B cell (primary cell): ENCODE measurements at regions not wholly inside any gene's neighbourhood (a gene's known extent, or its start where the extent isn't known, plus 50 kb on each side); places are given as distances from the start of the nearest gene placed in this dataset.

Experiments used
- ATAC-seq: fragments of 200-7000 bp; cut with Tn5 transposase; one replicate; pipeline ENCODE4 v1.10.0; 2021; ENCODE audit warnings: low read depth, mild to moderate bottlenecking, moderate number of reproducible peaks, moderate library complexity
- CTCF ChIA-PET: fragments of 350-600 bp; sonication (Branson Sonifier 250); formaldehyde crosslinking; loops from one replicate; lab custom pipeline; 2021; ENCODE audit warnings: antibody characterized with exemption, inconsistent platforms; lab: Charles Lee
- POLR2A ChIA-PET: fragments of 350-600 bp; sonication (Branson Sonifier 250); formaldehyde crosslinking; loops from one replicate; lab custom pipeline; 2021; ENCODE audit warnings: antibody characterized with exemption; lab: Charles Lee
- DNase-seq: peaks from one replicate; pipeline ENCODE4 v3.0.0; 2013
- H2AFZ ChIP-seq: 2 replicates; pipeline ENCODE4 v1.6.1; 2012; ENCODE audit warnings: mild to moderate bottlenecking, low read depth, low read length; ENCODE audit not compliant: insufficient read depth, poor library complexity, severe bottlenecking
- H3K27ac ChIP-seq, 2 donors: 1 replicate in 1 of 2; 2 replicates in 1 of 2; pipeline ENCODE4 v1.5.1; 2012 to 2013; ENCODE audit warnings: low read length in 2 of 2, mild to moderate bottlenecking in 2 of 2, moderate library complexity in 1 of 2
- H3K27me3 ChIP-seq, 4 experiments: fragments of 200-600 bp in 1 of 4; sonication (generic) in 1 of 4; replicated peaks in 1 of 4; 1 replicate in 2 of 4; 2 replicates in 2 of 4; pipeline versions ENCODE4 v1.6.1 to v1.7.0; 2013 to 2016; ENCODE audit warnings: low read length in 3 of 4, mild to moderate bottlenecking in 2 of 4, mixed read lengths in 1 of 4, moderate library complexity in 1 of 4; ENCODE audit not compliant: insufficient read depth in 4 of 4, control insufficient read depth in 3 of 4; ENCODE audit errors: control extremely low read depth in 1 of 4
- H3K36me3 ChIP-seq, 2 experiments: replicated peaks in 1 of 2; 1 replicate in 1 of 2; 2 replicates in 1 of 2; pipeline versions ENCODE4 v1.6.1 to v1.7.1; 2013; ENCODE audit warnings: low read length in 1 of 2; ENCODE audit not compliant: insufficient read depth in 2 of 2, control insufficient read depth in 1 of 2; ENCODE audit errors: control extremely low read depth in 1 of 2, extremely low read depth in 1 of 2
- H3K4me1 ChIP-seq, 2 donors: fragments of 200-600 bp in 1 of 2; sonication (generic) in 1 of 2; 1 replicate in 1 of 2; 2 replicates in 1 of 2; pipeline versions ENCODE4 v1.5.1 to v1.6.1; 2013 to 2017; ENCODE audit warnings: low read length in 2 of 2; ENCODE audit not compliant: control insufficient read depth in 2 of 2, insufficient read depth in 2 of 2
- H3K4me2 ChIP-seq: replicated peaks from 2 replicates; pipeline ENCODE3; 2012; ENCODE audit warnings: mild to moderate bottlenecking, low read depth, low read length; ENCODE audit not compliant: poor library complexity, severe bottlenecking
- H3K4me3 ChIP-seq, 5 experiments: fragments of 200-600 bp in 1 of 5; sonication (generic) in 1 of 5; 1 replicate in 3 of 5; 2 replicates in 2 of 5; pipeline versions ENCODE4 v1.5.1 to v1.7.0; 2011 to 2016; ENCODE audit warnings: low read length in 4 of 5, mild to moderate bottlenecking in 4 of 5, low read depth in 2 of 5, control low read depth in 1 of 5, moderate library complexity in 1 of 5; ENCODE audit not compliant: insufficient read depth in 1 of 5; ENCODE audit errors: control extremely low read depth in 1 of 5, extremely low read depth in 1 of 5
- H3K79me2 ChIP-seq: fragments of 200-600 bp; sonication (generic); one replicate; pipeline ENCODE4 v1.6.0; 2016; ENCODE audit warnings: low read length; ENCODE audit not compliant: control insufficient read depth, insufficient read depth
- H3K9ac ChIP-seq: fragments of 200-600 bp; sonication (generic); 2 replicates; pipeline ENCODE4 v1.6.1; 2017; ENCODE audit warnings: mild to moderate bottlenecking, low read length, moderate library complexity
- H3K9me3 ChIP-seq, 3 donors: one replicate each; pipeline versions ENCODE4 v1.6.1 to v1.7.1; 2013; ENCODE audit warnings: low read length in 2 of 3; ENCODE audit not compliant: control insufficient read depth in 2 of 3, insufficient read depth in 1 of 3; ENCODE audit errors: control extremely low read depth in 1 of 3
- H4K20me1 ChIP-seq: 2 replicates; pipeline ENCODE4 v1.6.0; 2012; ENCODE audit warnings: mild to moderate bottlenecking, low read length; ENCODE audit not compliant: insufficient read depth, control insufficient read depth, poor library complexity, severe bottlenecking
- H3K27ac Mint-ChIP-seq: one replicate; pipeline ENCODE4 v1.8.0; 2021; ENCODE audit warnings: mixed read lengths
- H3K27me3 Mint-ChIP-seq: one replicate; pipeline ENCODE4 v1.8.0; 2021; ENCODE audit warnings: mixed read lengths
- H3K4me1 Mint-ChIP-seq: one replicate; pipeline ENCODE4 v1.8.0; 2021; ENCODE audit warnings: mixed read lengths
- H3K4me3 Mint-ChIP-seq: one replicate; pipeline ENCODE4 v1.8.0; 2021; ENCODE audit warnings: mixed read lengths
- H3K9me3 Mint-ChIP-seq: one replicate; pipeline ENCODE4 v1.8.0; 2022; ENCODE audit warnings: mixed read lengths; ENCODE audit not compliant: insufficient read depth
- EZH2 ChIP-seq: IDR thresholded peaks from 2 replicates; pipeline ENCODE4 v1.6.1; 2012; ENCODE audit warnings: borderline replicate concordance, low read depth, mild to moderate bottlenecking, moderate library complexity, low read length; ENCODE audit not compliant: insufficient read depth, poor library complexity, severe bottlenecking
- WGBS: methylation state at CpG from one replicate; pipeline ENCODE4 v1.1.5; 2013; ENCODE audit warnings: missing lambda C conversion rate; ENCODE audit not compliant: insufficient coverage; 5-methylcytosine and 5-hydroxymethylcytosine counted together
- intact Hi-C: fragments of 100-400 bp; cut with micrococcal nuclease; formaldehyde crosslinking; loops from one replicate; pipeline ENCODE4 v1.10.0; 2022
- TF ChIP-seq, protein P1 (sequence below): fragments of 200-600 bp; IDR thresholded peaks from one replicate; pipeline ENCODE4 v1.8.0; 2022; ENCODE audit warnings: antibody characterized with exemption, mild to moderate bottlenecking

DNA sequence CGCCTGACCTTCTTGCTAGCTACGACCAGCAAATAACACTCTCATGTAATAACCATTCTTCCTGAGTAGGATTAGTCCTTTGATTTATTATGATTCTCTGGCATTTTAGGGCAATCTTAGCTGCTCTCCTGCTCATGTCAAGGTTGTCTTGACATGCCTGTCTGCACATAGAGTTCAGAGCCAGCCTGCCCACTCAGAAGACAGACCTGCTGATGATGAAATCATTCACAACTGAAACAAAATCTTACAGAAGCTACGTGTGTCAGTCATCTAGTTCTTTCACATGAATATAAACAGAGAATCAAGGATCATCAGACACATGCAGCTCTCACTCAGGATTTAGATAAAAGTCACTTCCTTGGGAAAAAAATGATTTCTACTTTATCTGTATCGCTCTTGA, 173.6 kb upstream of the LYSMD4 start:
- H3K4me3 ChIP-seq: no peak overlapping the region
- ChIA-PET POLR2A (no interaction called here), CTCF (no interaction called here)
- H3K9me3 Mint-ChIP-seq: no peaks in the 10 kb centered on the region
- no peaks in the 10 kb centered on the region for H3K36me3 ChIP-seq
- H4K20me1 ChIP-seq: no peaks in the 10 kb centered on the region
- H3K27ac Mint-ChIP-seq: no peak overlapping the region
- ATAC-seq (no peak), DNase-seq (no peak)
- H3K4me1 Mint-ChIP-seq: peaks cover under 1% of the 10 kb centered on the region
- 71% methylated on average over 1 of the region's 4 CpGs for WGBS
- TF ChIP-seq, protein P1, sequence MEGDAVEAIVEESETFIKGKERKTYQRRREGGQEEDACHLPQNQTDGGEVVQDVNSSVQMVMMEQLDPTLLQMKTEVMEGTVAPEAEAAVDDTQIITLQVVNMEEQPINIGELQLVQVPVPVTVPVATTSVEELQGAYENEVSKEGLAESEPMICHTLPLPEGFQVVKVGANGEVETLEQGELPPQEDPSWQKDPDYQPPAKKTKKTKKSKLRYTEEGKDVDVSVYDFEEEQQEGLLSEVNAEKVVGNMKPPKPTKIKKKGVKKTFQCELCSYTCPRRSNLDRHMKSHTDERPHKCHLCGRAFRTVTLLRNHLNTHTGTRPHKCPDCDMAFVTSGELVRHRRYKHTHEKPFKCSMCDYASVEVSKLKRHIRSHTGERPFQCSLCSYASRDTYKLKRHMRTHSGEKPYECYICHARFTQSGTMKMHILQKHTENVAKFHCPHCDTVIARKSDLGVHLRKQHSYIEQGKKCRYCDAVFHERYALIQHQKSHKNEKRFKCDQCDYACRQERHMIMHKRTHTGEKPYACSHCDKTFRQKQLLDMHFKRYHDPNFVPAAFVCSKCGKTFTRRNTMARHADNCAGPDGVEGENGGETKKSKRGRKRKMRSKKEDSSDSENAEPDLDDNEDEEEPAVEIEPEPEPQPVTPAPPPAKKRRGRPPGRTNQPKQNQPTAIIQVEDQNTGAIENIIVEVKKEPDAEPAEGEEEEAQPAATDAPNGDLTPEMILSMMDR: no peak
- no peak for TF ChIP-seq EZH2
- H3K27ac ChIP-seq: no peak overlapping the region
- H3K4me3 Mint-ChIP-seq: no peak overlapping the region
- H3K4me1 ChIP-seq: peaks cover 0 to 3% of the 10 kb centered on the region in 2 donors
- H3K27me3 Mint-ChIP-seq: peaks cover 19% of the 10 kb centered on the region
- H3K9me3 ChIP-seq: peaks cover 0 to 3% (median 0%) of the 10 kb centered on the region in 3 donors
- H3K79me2 ChIP-seq: no peaks in the 10 kb centered on the region
- H3K9ac ChIP-seq: no peak overlapping the region
- H3K27me3 ChIP-seq: no peaks in the 10 kb centered on the region
- intact Hi-C loops: no loop called here
- no peak overlapping the region for H2AFZ ChIP-seq
- no peak overlapping the region for H3K4me2 ChIP-seq

- ATAC-seq (no peak), DNase-seq (no peak)
- H3K4me3 Mint-ChIP-seq: no peak overlapping the region
- ChIA-PET POLR2A (no interaction called here), CTCF (no interaction called here)
- H3K9ac ChIP-seq: no peak overlapping the region
- H3K36me3 ChIP-seq: no peaks in the 10 kb centered on the region
- no peak overlapping the region for H3K4me2 ChIP-seq
- peaks cover 19% of the 10 kb centered on the region for H3K27me3 Mint-ChIP-seq
- no peaks in the 10 kb centered on the region for H3K9me3 Mint-ChIP-seq
- H2AFZ ChIP-seq: no peak overlapping the region
- H4K20me1 ChIP-seq: no peaks in the 10 kb centered on the region
- H3K9me3 ChIP-seq: peaks cover 0 to 3% (median 0%) of the 10 kb centered on the region in 3 donors
- H3K4me3 ChIP-seq: no peak overlapping the region
- no peak overlapping the region for H3K27ac Mint-ChIP-seq
- intact Hi-C loops: no loop called here
- no peak overlapping the region for H3K27ac ChIP-seq
- no peaks in the 10 kb centered on the region for H3K79me2 ChIP-seq
- no peaks in the 10 kb centered on the region for H3K4me1 ChIP-seq
- 86% methylated on average over 1 of the region's 5 CpGs for WGBS
- H3K27me3 ChIP-seq: no peaks in the 10 kb centered on the region
- no peak for TF ChIP-seq EZH2
- TF ChIP-seq, protein P1: no peak
- no peaks in the 10 kb centered on the region for H3K4me1 Mint-ChIP-seq
These were observed 173.1 kb upstream of the LYSMD4 start for GRCh38 chr15:99906311-99906710.
